PC-9 (cell line): ENCODE measurements at regions not wholly inside any gene's neighbourhood (a gene's known extent, or its start where the extent isn't known, plus 50 kb on each side); places are given as distances from the start of the nearest gene placed in this dataset.

ENCODE experiments used
- BruUV-seq: library from RNA; stranded (reverse); fragments of 400-500 nt; replicated peaks from 2 replicates; lab custom pipeline; 2021; lab: Mats Ljungman, UMichigan
- CTCF ChIA-PET: fragments of 300-600 bp; sonication (Branson Sonifier 250); formaldehyde crosslinking; loops from one replicate; lab custom pipeline; 2022; ENCODE audit warnings: antibody characterized with exemption; lab: Charles Lee
- POLR2A ChIA-PET: fragments of 300-600 bp; sonication (Branson Sonifier 250); formaldehyde crosslinking; loops from one replicate; lab custom pipeline; 2022; ENCODE audit warnings: antibody characterized with exemption; ENCODE audit not compliant: unreplicated experiment; lab: Charles Lee
- DNase-seq, 2 experiments: peaks; one replicate each; pipeline versions ENCODE4 v3.0.0 to v3.0.0-alpha.2; 2015 to 2022; ENCODE audit warnings: mixed read lengths in 1 of 2
- H2AFZ ChIP-seq: fragments of 200-600 bp; sonication (generic); 2 replicates; pipeline ENCODE4 v1.8.1; 2017; ENCODE audit warnings: antibody characterized with exemption
- H3F3A ChIP-seq: fragments of 200-600 bp; sonication (generic); 2 replicates; pipeline ENCODE4 v1.8.1; 2017; ENCODE audit warnings: antibody characterized with exemption, mild to moderate bottlenecking, low read depth; ENCODE audit not compliant: insufficient read depth
- H3K27ac ChIP-seq: fragments of 200-600 bp; sonication (generic); 2 replicates; pipeline ENCODE4 v1.6.1; 2016; ENCODE audit warnings: mixed run types
- H3K27me3 ChIP-seq: fragments of 200-600 bp; sonication (generic); 2 replicates; pipeline ENCODE4 v1.6.1; 2016; ENCODE audit warnings: low read depth, mixed run types; ENCODE audit not compliant: insufficient read depth
- H3K36me3 ChIP-seq: fragments of 200-600 bp; sonication (generic); 2 replicates; pipeline ENCODE4 v1.6.1; 2016; ENCODE audit warnings: low read depth, mixed run types
- H3K4me1 ChIP-seq: fragments of 200-600 bp; sonication (generic); replicated peaks from 2 replicates; pipeline ENCODE4 v1.6.1; 2016; ENCODE audit warnings: mixed run types; ENCODE audit not compliant: insufficient read depth
- H3K4me2 ChIP-seq: fragments of 200-600 bp; sonication (generic); 2 replicates; pipeline ENCODE4 v1.6.1; 2017; ENCODE audit warnings: mixed run types
- H3K4me3 ChIP-seq: fragments of 200-600 bp; sonication (generic); 2 replicates; pipeline ENCODE4 v1.6.1; 2016; ENCODE audit warnings: mixed run types
- H3K79me2 ChIP-seq: fragments of 200-600 bp; sonication (generic); 2 replicates; pipeline ENCODE4 v1.6.1; 2017; ENCODE audit warnings: low read depth, mixed run types
- H3K9me2 ChIP-seq: fragments of 200-600 bp; sonication (generic); 2 replicates; pipeline ENCODE4 v1.8.1; 2017; ENCODE audit warnings: mild to moderate bottlenecking; ENCODE audit not compliant: insufficient read depth
- H3K9me3 ChIP-seq: fragments of 200-600 bp; sonication (generic); 2 replicates; pipeline ENCODE4 v1.8.1; 2016; ENCODE audit warnings: low read depth; ENCODE audit not compliant: insufficient read depth
- H4K20me1 ChIP-seq: fragments of 200-600 bp; sonication (generic); 2 replicates; pipeline ENCODE4 v1.8.1; 2017; ENCODE audit not compliant: insufficient read depth
- CTCF ChIP-seq: fragments of 200-600 bp; sonication (generic); conservative IDR thresholded peaks from 2 replicates; pipeline ENCODE4 v1.6.1; 2017; ENCODE audit warnings: mixed run types, antibody characterized with exemption, mild to moderate bottlenecking, moderate library complexity
- EZH2 ChIP-seq: fragments of 200-600 bp; sonication (generic); IDR thresholded peaks from 2 replicates; pipeline ENCODE4 v1.8.0; 2017; ENCODE audit warnings: antibody characterized with exemption, low read depth
- intact Hi-C: fragments of 100-400 bp; cut with micrococcal nuclease; formaldehyde crosslinking; loops from one replicate; pipeline ENCODE4 v1.10.0; 2022; ENCODE audit not compliant: unreplicated experiment

GRCh38 chr2:155256803-155257202 is 558.3 kb downstream of the KCNJ3 start:
- no peaks in the 10 kb centered on the region for H3K9me2 ChIP-seq
- ChIA-PET CTCF (no interaction called here), POLR2A (no interaction called here)
- H3K4me1 ChIP-seq = no peaks in the 10 kb centered on the region
- no peak for TF ChIP-seq CTCF
- TF ChIP-seq EZH2 = no peak
- no peaks in the 10 kb centered on the region for H3K36me3 ChIP-seq
- intact Hi-C loops = no loop called here
- no peak for DNase-seq
- H2AFZ ChIP-seq = no peak overlapping the region
- no peaks in the 10 kb centered on the region for H3K27me3 ChIP-seq
- BruUV-seq = no TSS peak
- H3K4me3 ChIP-seq = no peak overlapping the region
- H3K27ac ChIP-seq = no peak overlapping the region
- H3F3A ChIP-seq = no peaks in the 10 kb centered on the region
- no peak overlapping the region for H3K4me2 ChIP-seq
- no peaks in the 10 kb centered on the region for H3K9me3 ChIP-seq
- H3K79me2 ChIP-seq = no peaks in the 10 kb centered on the region
- H4K20me1 ChIP-seq = no peaks in the 10 kb centered on the region

- BruUV-seq = no TSS peak
- CTCF ChIA-PET = no interaction called here
- TF ChIP-seq CTCF (peak; percentile 50), EZH2 (no peak)
- Histone ChIP-seq H4K20me1 (no peaks in the 10 kb centered on the region), H3K4me3 (no peak overlapping the region), H3F3A (no peaks in the 10 kb centered on the region), H3K79me2 (no peaks in the 10 kb centered on the region), H3K27me3 (no peaks in the 10 kb centered on the region), H3K9me3 (no peaks in the 10 kb centered on the region), H3K4me2 (no peak overlapping the region), H3K27ac (no peak overlapping the region), H3K4me1 (no peaks in the 10 kb centered on the region), H3K36me3 (no peaks in the 10 kb centered on the region), H3K9me2 (no peaks in the 10 kb centered on the region), H2AFZ (no peak overlapping the region)
- peak in 1 of 2 experiments; percentile 9 for DNase-seq
- POLR2A ChIA-PET = no interaction called here
- intact Hi-C loops = no loop called here
These were observed 552.3 kb downstream of the KCNJ3 start for GRCh38 chr2:155250800-155251199.

GRCh38 chr2:155240176-155240575 is 541.7 kb downstream of the KCNJ3 start:
- no peak for DNase-seq
- intact Hi-C loops = loop anchor here (10.0 kb wide), 1 partner anchor 1105 kb away; no protein-coding TSS in a partner anchor
- TF ChIP-seq CTCF (no peak), EZH2 (no peak)
- Histone ChIP-seq H3K4me1 (no peaks in the 10 kb centered on the region), H3K4me2 (no peak overlapping the region), H3K4me3 (no peak overlapping the region), H3K27ac (no peak overlapping the region), H3K9me3 (no peaks in the 10 kb centered on the region), H3K79me2 (no peaks in the 10 kb centered on the region), H3K9me2 (no peaks in the 10 kb centered on the region), H4K20me1 (no peaks in the 10 kb centered on the region), H3F3A (no peaks in the 10 kb centered on the region), H2AFZ (no peak overlapping the region), H3K36me3 (no peaks in the 10 kb centered on the region), H3K27me3 (no peaks in the 10 kb centered on the region)
- no TSS peak for BruUV-seq
- ChIA-PET CTCF (interaction anchor here (0.7 kb wide), 1 partner anchor 10 kb away, joined by 4 read pairs; no protein-coding TSS in a partner anchor), POLR2A (no interaction called here)
